ENCODE measurements at regions not wholly inside any gene's neighbourhood (a gene's known extent, or its start where the extent isn't known, plus 50 kb on each side); places are given as distances from the start of the nearest gene placed in this dataset.
"Not testable (repeated sequence)": the region's sequence is repeated elsewhere in the genome, so short reads cannot be mapped to it uniquely, and the experiment has no call there.

DNA sequence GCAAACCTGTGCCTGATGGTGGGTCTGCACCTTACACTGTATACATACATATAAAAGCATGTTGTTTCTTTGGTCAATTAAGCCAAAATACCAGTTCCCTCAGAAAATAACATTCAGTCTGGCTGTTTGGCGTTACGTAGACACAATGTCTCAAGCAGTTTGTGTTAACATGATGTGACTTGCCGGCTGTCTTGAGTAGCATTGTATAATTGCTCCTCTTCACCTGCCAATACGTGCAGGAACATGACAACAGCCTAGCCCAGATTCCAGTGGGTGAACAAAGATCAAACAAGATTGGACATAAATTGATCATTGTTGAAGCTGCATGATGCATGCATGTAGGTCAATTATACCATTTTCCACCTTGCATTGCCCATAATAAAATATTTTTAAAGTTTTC lies 102.3 kb downstream of the F11 start:
- no peak for DNase-seq
- in situ Hi-C loops (cut with HindIII; ENCODE audit: low pct_ligation_motif_present, low pct_unique_long_range_greater_than_20kb, low sequenced_read_pairs) = no loop called here

GRCh38 chr4:186366326-186366725 lies 100.3 kb downstream of the F11 start:
- peak; percentile 1 for DNase-seq
- in situ Hi-C loops (cut with HindIII; ENCODE audit: low pct_ligation_motif_present, low pct_unique_long_range_greater_than_20kb, low sequenced_read_pairs) = no loop called here

DNA sequence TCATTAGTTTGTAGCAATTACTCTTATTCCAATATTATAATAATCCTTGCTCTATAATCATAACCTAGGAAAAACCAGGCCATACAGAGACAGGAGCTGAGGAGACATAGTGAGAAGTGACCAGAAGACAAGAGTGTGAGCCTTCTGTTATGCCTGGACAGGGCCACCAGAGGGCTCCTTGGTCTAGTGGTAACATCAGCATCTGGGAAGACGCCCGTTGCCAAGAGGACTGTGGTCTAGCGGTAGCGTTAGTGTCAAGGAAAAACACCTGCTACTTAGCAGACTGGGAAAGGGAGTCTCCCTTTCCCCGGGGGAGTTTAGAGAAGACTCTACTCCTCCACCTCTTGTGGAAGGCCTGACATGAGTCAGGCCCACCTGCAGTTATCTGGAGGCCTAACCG lies 97.0 kb downstream of the F11 start:
- peak; percentile 4 for DNase-seq
- in situ Hi-C loops (cut with HindIII; ENCODE audit: low pct_ligation_motif_present, low pct_unique_long_range_greater_than_20kb, low sequenced_read_pairs) = not testable (repeated sequence)

GRCh38 chr4:186360551-186360950 lies 94.6 kb downstream of the F11 start:
- in situ Hi-C loops (cut with HindIII; ENCODE audit: low pct_ligation_motif_present, low pct_unique_long_range_greater_than_20kb, low sequenced_read_pairs) = no loop called here
- DNase-seq = no peak

GRCh38 chr4:186351668-186352194 lies 85.7 kb downstream of the F11 start:
- DNase-seq = no peak
- in situ Hi-C loops (cut with HindIII; ENCODE audit: low pct_ligation_motif_present, low pct_unique_long_range_greater_than_20kb, low sequenced_read_pairs) = no loop called here

GRCh38 chr4:186348433-186348832 lies 82.4 kb downstream of the F11 start:
- in situ Hi-C loops (cut with HindIII; ENCODE audit: low pct_ligation_motif_present, low pct_unique_long_range_greater_than_20kb, low sequenced_read_pairs) = no loop called here
- DNase-seq = no peak

- no peak for DNase-seq
- in situ Hi-C loops (cut with HindIII; ENCODE audit: low pct_ligation_motif_present, low pct_unique_long_range_greater_than_20kb, low sequenced_read_pairs) = no loop called here
Observed at GRCh38 chr4:186347743-186348142, 81.8 kb downstream of the F11 start.

DNA sequence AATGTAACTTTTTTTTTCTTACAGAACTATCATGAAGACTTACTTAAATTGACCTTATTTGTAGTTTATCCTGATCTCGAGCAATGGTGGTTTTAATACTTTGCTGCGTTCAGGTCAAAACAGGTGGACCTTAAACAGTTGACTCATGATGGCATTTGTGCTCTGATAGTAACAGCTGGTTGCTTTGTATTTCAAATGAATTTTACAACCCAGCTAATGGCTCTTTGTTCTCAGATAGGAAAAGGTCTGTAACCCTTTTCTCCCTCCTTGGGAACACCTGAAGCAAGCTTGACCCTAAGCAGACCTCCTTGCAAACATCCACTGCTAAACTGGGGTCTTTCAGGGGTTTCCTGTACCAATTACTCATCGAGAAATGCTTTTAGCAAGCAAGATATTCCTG lies 79.2 kb downstream of the F11 start:
- DNase-seq = no peak
- in situ Hi-C loops (cut with HindIII; ENCODE audit: low pct_ligation_motif_present, low pct_unique_long_range_greater_than_20kb, low sequenced_read_pairs) = no loop called here

GRCh38 chr4:186342582-186342981 lies 76.6 kb downstream of the F11 start:
- no peak for DNase-seq

GRCh38 chr4:186341655-186342054 lies 75.7 kb downstream of the F11 start:
- in situ Hi-C loops (cut with HindIII; ENCODE audit: low pct_ligation_motif_present, low pct_unique_long_range_greater_than_20kb, low sequenced_read_pairs) = no loop called here
- DNase-seq = no peak

More at GRCh38 chr4:186342582-186342981, 76.6 kb downstream of the F11 start:
- in situ Hi-C loops (cut with HindIII; ENCODE audit: low pct_ligation_motif_present, low pct_unique_long_range_greater_than_20kb, low sequenced_read_pairs) = no loop called here
